ENCODE measurements at regions not wholly inside any gene's neighbourhood (a gene's known extent, or its start where the extent isn't known, plus 50 kb on each side); places are given as distances from the start of the nearest gene placed in this dataset.

GRCh38 chr5:61701877-61702602 lies 370.0 kb downstream of the ZSWIM6 start:
- Histone ChIP-seq H3K4me3 (no peak overlapping the region), H3K27ac (no peak overlapping the region), H3K27me3 (no peaks in the 10 kb centered on the region), H3K36me3 (no peaks in the 10 kb centered on the region), H3K4me1 (peaks cover 0 to 13% (median 0%) of the 10 kb centered on the region in 9 donors), H3K9me3 (no peaks in the 10 kb centered on the region)
- intact Hi-C loops (cut with DNase I), result no loop called here
- no peak for ATAC-seq
- TF ChIP-seq CTCF (IDR thresholded peaks at IDR 0.05), result no peak
- DNase-seq, result no peak
- WGBS, 2 donors, result 85 to 91% methylated on average over 4 of the region's 4 CpGs

- peaks cover 0 to 7% (median 0%) of the 10 kb centered on the region in 9 donors for H3K4me1 ChIP-seq
- no peak overlapping the region for H3K27ac ChIP-seq
- WGBS, 2 donors, result 74 to 76% methylated on average over 2 of the region's 2 CpGs
- ATAC-seq, result no peak
- H3K4me3 ChIP-seq, result no peak overlapping the region
- TF ChIP-seq CTCF (IDR thresholded peaks at IDR 0.05), result no peak
- intact Hi-C loops (cut with DNase I), result no loop called here
- no peak for DNase-seq
- no peaks in the 10 kb centered on the region for H3K36me3 ChIP-seq
- no peaks in the 10 kb centered on the region for H3K9me3 ChIP-seq
- no peaks in the 10 kb centered on the region for H3K27me3 ChIP-seq
Observed at GRCh38 chr5:61702784-61703183, 370.7 kb downstream of the ZSWIM6 start.

- no peak overlapping the region for H3K27ac ChIP-seq
Observed at GRCh38 chr5:61704289-61704688, 372.2 kb downstream of the ZSWIM6 start.

GRCh38 chr5:61706751-61707150 lies 374.7 kb downstream of the ZSWIM6 start:
- WGBS, 2 donors, result 49 to 55% methylated on average over 2 of the region's 2 CpGs
- ATAC-seq, result no peak
- intact Hi-C loops (cut with DNase I), result no loop called here

More at GRCh38 chr5:61704289-61704688, 372.2 kb downstream of the ZSWIM6 start:
- Histone ChIP-seq H3K4me3 (no peak overlapping the region), H3K4me1 (no peaks in the 10 kb centered on the region), H3K36me3 (no peaks in the 10 kb centered on the region), H3K27me3 (no peaks in the 10 kb centered on the region), H3K9me3 (peaks cover 0 to 3% (median 0%) of the 10 kb centered on the region in 11 donors)
- intact Hi-C loops (cut with DNase I), result no loop called here
- no peak for DNase-seq
- no peak for TF ChIP-seq CTCF (IDR thresholded peaks at IDR 0.05)
- 59 to 62% methylated on average over 3 of the region's 3 CpGs for WGBS, 2 donors
- no peak for ATAC-seq

More at GRCh38 chr5:61706751-61707150, 374.7 kb downstream of the ZSWIM6 start:
- no peaks in the 10 kb centered on the region for H3K36me3 ChIP-seq
- H3K4me1 ChIP-seq, result no peaks in the 10 kb centered on the region
- H3K4me3 ChIP-seq, result no peak overlapping the region
- peaks cover 0 to 16% (median 0%) of the 10 kb centered on the region in 11 donors for H3K9me3 ChIP-seq
- H3K27ac ChIP-seq, result no peak overlapping the region
- no peak for DNase-seq
- TF ChIP-seq CTCF (IDR thresholded peaks at IDR 0.05), result no peak
- H3K27me3 ChIP-seq, result no peaks in the 10 kb centered on the region
